ENCODE measurements at regions not wholly inside any gene's neighbourhood (a gene's known extent, or its start where the extent isn't known, plus 50 kb on each side); places are given as distances from the start of the nearest gene placed in this dataset.

GRCh38 chr2:30324245-30324908 is 93.0 kb downstream of the LBH start:
- TF ChIP-seq MAX (IDR thresholded peaks at IDR 0.05) (no peak), ZBTB7A (IDR thresholded peaks at IDR 0.05; ENCODE audit: low read depth) (no peak)

GRCh38 chr2:30325600-30326328 is 94.4 kb downstream of the LBH start:
- TF ChIP-seq CREB1 (IDR thresholded peaks at IDR 0.05; ENCODE audit: low read depth) (no peak), TCF12 (IDR thresholded peaks at IDR 0.05; ENCODE audit: low read depth) (no peak), CEBPB (IDR thresholded peaks at IDR 0.05) (no peak), TEAD4 (IDR thresholded peaks at IDR 0.05) (no peak), EP300 (IDR thresholded peaks at IDR 0.05; ENCODE audit: borderline replicate concordance) (no peak), TAF1 (IDR thresholded peaks at IDR 0.05; ENCODE audit: low read depth) (no peak), FOXM1 (IDR thresholded peaks at IDR 0.05; ENCODE audit: borderline replicate concordance, low read depth) (no peak), REST (IDR thresholded peaks at IDR 0.05; ENCODE audit: low read depth) (no peak), RAD21 (IDR thresholded peaks at IDR 0.05; ENCODE audit: low read depth) (no peak), MAX (IDR thresholded peaks at IDR 0.05) (no peak), EGR1 (IDR thresholded peaks at IDR 0.05) (no peak), YY1 (IDR thresholded peaks at IDR 0.05; ENCODE audit: low read depth) (no peak), USF1 (IDR thresholded peaks at IDR 0.05) (no peak), NFIC (IDR thresholded peaks at IDR 0.05) (no peak), ZBTB7A (IDR thresholded peaks at IDR 0.05; ENCODE audit: low read depth) (no peak)

- TF ChIP-seq USF1 (IDR thresholded peaks at IDR 0.05) (no peak), FOXM1 (IDR thresholded peaks at IDR 0.05; ENCODE audit: borderline replicate concordance, low read depth) (no peak), RAD21 (IDR thresholded peaks at IDR 0.05; ENCODE audit: low read depth) (no peak), REST (IDR thresholded peaks at IDR 0.05; ENCODE audit: low read depth) (no peak), EP300 (IDR thresholded peaks at IDR 0.05; ENCODE audit: borderline replicate concordance) (no peak), MAX (IDR thresholded peaks at IDR 0.05) (no peak), CEBPB (IDR thresholded peaks at IDR 0.05) (no peak)
Observed at GRCh38 chr2:30326497-30326896, 95.2 kb downstream of the LBH start.

- TF ChIP-seq CREB1 (IDR thresholded peaks at IDR 0.05; ENCODE audit: low read depth) = no peak
- TF ChIP-seq TCF12 (IDR thresholded peaks at IDR 0.05; ENCODE audit: low read depth) = no peak
- TF ChIP-seq MAX (IDR thresholded peaks at IDR 0.05) = no peak
- TF ChIP-seq TAF1 (IDR thresholded peaks at IDR 0.05; ENCODE audit: low read depth) = no peak
- no peak for TF ChIP-seq YY1 (IDR thresholded peaks at IDR 0.05; ENCODE audit: low read depth)
- TF ChIP-seq NFIC (IDR thresholded peaks at IDR 0.05) = no peak
- no peak for TF ChIP-seq TEAD4 (IDR thresholded peaks at IDR 0.05)
- TF ChIP-seq EGR1 (IDR thresholded peaks at IDR 0.05) = no peak
- TF ChIP-seq USF1 (IDR thresholded peaks at IDR 0.05) = no peak
- no peak for TF ChIP-seq EP300 (IDR thresholded peaks at IDR 0.05; ENCODE audit: borderline replicate concordance)
- no peak for TF ChIP-seq FOXM1 (IDR thresholded peaks at IDR 0.05; ENCODE audit: borderline replicate concordance, low read depth)
- no peak for TF ChIP-seq CEBPB (IDR thresholded peaks at IDR 0.05)
- TF ChIP-seq ZBTB7A (IDR thresholded peaks at IDR 0.05; ENCODE audit: low read depth) = no peak
- no peak for TF ChIP-seq RAD21 (IDR thresholded peaks at IDR 0.05; ENCODE audit: low read depth)
- TF ChIP-seq REST (IDR thresholded peaks at IDR 0.05; ENCODE audit: low read depth) = no peak
Observed at GRCh38 chr2:30331038-30331437, 99.7 kb downstream of the LBH start.
